Fibroblast of skin of left quadriceps (primary cell): ENCODE measurements at regions not wholly inside any gene's neighbourhood (a gene's known extent, or its start where the extent isn't known, plus 50 kb on each side); places are given as distances from the start of the nearest gene placed in this dataset.

Experiments
- DNase-seq, 2 experiments: peaks; one replicate each; pipeline ENCODE4 v3.0.0-alpha.2; 2013; ENCODE audit warnings: low read depth in 2 of 2

DNA sequence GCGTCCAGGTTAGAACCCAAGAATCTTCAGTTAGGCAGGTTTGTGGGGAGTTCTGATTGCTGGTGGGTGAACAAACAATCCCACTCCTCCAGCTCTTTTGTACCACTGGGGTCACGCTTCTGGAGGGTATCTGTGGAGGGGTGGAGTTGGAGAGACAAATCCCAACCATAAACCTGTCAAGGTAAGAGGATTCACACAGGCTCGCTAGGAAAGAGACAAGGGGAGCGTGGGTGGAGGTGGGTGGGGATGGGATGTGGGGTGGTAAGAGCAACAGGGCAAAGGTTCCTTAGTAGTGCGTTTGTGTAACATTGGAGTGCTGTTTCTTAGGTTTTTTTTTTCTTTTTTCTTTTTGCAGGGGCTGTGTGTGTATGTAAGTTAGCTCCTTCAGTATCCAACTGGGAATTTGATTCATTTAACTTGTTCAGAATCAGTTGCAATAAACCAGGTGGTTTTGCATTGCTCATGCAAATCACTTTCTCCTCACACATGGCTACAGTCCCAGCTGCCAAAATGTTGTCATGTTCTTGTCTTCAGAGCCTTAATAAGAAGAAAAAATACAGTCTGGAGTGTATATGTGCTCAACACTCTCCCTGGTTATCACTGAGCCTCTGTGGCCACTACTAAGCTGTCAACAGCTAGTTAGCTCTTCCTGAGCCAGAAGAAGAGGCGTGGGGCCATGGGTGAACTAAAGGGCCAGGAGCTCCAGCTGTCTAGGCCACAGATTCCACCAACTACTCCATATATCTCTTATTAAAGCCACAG, 164.0 kb upstream of the RAD23B start:
- no peak for DNase-seq

DNA sequence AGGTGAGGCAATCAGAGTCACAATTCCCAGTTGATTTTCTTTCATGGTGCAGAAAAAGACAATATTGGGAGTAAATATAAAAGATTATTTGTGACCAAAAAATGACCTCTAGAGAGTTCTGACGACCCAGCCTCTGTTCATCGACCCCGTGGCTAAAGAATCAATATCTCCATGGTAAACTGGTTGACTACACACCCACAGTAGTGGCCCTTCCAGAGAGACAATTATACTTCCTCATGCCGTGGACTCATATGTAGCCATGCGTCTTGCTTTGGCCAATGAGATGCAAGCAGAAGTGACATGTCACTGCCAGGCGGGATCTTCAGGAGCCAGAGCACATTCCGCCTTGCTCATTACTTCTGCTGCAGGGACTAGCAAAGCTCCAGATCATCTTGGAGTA, 163.3 kb upstream of the RAD23B start:
- no peak for DNase-seq

DNA sequence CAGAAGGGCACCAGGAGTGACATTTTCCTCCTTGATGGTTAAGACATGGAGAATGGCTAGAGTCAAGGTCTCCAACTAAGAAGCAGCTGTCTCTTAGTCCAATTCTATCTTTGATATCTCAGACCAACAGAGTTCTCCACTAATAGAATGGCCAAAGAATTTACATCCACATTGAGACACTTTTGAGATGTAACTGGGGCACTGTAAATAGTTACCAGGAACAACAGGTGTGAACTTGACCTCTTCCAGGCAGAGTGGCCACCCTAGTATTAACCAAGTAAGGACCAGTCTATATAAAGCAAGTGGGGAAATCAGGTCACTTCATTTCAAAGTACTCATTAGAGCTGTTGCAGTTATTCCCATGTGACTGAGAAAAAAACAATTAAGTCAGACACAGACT, 159.7 kb upstream of the RAD23B start:
- no peak for DNase-seq

DNA sequence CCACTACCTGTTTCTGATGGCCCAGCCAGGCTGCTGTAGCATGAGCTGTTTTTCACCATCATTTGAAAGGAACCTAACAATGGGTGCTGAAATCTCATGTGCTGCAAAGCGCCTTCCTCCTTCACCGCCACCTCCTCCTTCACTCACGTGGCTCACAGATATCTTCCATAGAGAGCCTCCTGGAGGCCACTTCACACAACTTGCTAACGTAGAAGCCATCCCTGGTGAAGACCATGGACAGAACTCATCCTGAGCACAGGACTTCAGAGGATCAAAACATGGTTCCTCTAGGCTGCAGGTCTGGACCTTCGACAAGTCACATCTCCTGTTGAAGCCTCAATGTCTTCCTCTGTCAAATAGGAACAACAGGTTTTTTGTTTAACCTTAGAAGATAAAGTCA, 155.5 kb upstream of the RAD23B start:
- no peak for DNase-seq

DNA sequence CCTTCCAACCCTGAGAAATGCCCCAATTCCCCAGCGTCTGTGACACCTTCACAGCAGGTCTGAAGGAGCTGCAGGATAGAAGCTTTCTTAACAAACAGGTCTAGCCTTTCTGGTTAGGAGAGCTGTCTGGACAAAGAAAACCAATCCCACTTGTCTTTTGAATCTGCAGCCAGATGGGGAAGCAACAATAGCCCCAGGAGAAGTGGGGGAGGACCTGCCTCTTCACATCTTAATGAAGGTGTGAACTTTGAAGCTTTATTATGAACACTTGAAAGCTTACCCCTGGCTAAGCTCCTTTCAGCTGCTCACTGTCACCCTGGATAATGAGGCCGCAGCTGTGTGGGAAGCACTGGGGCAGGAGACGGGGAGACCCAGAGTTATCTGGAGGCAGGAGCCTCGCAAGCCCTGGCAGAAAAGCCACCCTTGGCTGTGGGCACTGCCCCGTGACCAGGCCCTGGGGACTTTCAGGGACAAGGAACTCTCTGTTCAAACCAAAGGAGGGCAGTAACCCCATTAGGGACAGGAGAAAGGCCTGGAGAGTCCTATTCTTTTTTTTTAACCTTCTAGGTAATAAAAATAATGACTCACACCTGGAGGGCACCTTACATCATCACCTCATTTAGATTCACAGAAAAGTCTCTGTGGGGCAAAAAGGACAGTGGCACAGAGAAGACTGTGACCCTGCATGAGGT, 151.8 kb upstream of the RAD23B start:
- DNase-seq, result no peak

DNA sequence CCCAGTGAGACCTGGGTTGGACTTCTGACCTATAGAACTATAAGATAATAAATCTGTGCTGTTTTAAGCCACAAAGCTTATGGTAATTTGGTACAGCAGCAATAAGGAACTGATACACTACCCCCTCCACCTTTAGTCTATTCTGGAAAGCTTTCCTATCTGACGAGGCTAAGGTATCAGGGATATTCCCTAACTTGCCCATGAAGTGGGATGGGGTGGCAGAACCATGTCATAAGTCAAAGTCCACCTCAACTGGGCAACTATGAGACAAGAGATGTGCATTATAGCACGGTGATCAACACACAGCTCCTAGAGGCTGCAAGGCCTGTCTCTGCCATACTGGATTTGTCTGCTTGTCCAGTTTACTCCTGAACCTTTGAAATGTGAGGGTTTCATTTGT, 146.8 kb upstream of the RAD23B start:
- DNase-seq, result no peak

DNA sequence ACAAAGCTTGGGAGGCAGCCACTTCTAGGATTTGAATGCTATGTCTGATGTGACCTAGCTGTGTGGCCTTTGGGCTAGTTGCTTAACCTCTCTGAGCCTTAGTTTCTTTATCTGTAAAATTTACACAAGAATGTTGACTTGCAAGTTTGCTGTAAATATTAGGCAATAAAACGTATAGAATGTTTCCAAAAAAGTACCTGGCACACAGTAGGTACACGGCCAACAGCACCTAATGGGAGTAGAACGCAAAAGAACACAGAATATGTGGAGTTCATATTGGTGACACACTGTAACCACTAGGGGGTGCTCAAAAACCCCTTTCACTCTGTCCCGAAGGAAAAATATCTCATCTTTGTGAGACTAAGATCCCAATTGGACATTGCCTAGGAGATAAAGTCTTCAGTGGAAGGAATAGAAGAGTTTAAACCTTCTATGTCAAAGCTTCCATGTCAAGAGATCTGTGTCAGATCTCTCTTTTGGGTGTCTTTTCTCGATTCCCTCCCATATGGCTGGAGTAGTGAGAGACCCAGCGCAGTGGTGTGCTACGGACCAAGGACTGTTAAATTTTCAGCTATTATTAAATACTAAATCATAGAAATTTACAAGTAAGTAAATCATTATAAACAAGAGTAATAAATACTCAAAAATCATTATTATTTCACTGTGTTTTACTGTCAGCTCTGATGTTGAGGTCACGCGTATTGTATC, 145.4 kb upstream of the RAD23B start:
- DNase-seq, result no peak

DNA sequence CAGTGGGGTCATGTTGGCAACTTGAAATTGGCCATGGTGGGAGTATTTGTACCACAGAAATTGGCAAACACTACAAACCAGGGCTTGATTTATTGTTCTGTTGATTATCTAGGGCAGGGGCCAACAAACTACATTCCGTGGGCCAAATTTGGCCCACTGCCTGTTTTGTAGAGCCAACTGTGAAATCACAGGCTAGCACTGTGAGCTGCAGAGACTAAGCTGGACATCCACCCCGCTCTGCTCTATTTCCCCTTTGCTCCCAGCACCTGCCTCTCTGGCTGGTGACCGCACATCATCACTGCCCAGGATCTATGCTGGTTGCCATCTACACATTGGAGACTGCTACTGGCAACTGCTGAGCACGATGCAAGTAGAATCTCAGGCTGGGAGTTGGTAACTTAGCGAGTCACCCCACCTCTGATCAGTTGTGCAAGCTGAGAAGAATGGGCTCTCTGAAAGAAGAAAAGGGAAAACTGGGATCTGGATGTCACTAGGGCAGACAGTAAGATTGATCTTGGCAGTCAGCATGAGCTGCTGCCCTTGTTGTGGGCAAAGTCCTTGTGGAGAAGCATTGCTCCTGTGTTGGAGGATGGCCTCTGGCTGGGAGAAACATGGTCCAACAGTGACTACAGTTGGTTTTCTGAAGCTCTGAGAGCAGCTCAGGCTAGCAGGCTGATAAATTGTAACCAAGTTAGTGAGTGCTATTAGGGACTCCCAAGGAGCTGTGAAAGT, 144.7 kb upstream of the RAD23B start:
- DNase-seq, result no peak

DNA sequence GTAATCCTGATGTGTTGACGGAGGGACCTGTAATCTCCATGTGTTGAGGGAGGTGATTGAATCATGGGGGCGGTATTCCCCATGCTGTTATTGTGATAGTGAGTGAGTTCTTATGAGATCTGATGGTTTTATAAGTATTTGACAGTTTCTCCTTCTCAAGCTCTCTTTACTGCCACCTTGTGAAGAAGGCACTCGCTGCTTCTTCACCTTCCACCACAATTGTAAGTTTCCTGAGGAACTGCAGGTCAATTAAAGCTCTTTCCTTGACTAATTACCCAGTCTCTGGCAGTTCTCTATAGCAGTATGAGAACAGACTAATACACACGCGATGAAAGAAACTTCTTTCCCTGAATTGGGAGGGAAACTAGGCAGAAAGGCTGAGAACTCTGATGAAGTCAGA, 141.1 kb upstream of the RAD23B start:
- DNase-seq, result no peak

DNA sequence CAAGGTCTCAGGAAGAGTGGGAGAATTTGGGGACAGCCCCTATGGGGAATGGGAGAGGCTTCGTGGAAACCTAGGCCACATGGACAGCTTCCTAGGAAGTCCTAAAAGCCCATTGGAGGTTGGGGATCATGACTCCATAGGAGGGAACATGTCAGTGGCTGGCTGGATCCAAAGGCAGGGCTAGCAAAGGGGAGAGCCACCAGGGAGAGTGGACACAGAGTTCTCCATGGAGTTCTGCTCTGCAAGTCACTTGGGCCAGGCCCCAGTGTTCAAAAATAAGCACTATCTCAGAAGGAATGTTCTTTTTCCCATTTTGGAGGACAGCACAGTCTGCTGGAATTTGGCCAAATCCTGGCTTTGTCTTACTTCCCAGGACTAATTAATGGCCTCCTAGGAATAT, 140.6 kb upstream of the RAD23B start:
- DNase-seq, result no peak

DNA sequence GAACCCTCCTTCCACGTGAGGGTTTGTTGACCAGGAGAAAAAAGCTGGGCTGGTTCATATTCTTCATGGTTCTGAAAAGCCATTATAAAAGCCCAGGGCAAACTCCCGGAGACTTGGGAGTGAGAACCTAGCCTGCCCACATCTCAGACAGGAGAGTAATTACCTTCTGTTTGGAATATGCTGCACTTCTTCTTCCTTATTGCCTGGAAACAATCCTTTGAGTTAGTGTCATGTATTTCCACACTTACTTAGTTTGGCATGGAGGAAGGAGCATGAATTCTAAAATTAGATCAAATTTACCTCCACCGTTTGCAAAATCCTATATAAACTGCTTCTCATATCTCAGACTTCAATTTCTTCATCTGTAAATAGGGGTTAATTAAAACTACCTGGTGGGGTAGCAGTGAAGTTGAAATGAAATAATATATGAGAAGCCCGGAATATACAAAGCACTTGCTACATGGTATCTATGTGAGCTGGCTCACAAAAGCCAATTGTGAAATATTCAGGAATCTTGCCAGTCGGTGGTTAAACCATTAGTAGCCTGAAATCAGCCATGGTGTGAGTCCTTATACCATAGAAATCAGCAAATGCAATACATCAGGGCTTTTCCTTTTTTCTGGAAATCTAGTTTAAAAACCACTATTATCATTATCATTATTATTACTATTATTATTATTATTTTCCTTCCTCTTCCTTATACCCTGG, 140.0 kb upstream of the RAD23B start:
- no peak for DNase-seq

DNA sequence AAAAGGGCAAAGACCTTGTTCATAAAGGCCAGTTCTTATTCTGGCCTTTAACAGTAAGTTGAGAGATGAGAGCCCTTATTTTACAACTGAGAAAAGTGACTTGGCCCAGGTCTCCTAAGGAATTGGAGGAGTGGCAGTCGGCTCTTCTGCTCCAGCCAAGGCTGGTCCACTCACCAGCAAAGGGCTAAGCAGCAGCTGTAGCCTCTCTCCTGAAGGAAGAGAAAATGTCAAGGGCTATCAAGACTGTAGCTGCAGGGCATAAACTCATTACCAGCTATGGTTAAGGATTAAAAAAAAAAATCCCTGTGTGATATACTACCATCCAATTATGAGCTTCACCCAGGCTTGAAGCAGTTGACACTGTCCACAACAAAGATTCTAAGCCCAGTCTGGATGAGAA, 138.6 kb upstream of the RAD23B start:
- DNase-seq, result no peak

DNA sequence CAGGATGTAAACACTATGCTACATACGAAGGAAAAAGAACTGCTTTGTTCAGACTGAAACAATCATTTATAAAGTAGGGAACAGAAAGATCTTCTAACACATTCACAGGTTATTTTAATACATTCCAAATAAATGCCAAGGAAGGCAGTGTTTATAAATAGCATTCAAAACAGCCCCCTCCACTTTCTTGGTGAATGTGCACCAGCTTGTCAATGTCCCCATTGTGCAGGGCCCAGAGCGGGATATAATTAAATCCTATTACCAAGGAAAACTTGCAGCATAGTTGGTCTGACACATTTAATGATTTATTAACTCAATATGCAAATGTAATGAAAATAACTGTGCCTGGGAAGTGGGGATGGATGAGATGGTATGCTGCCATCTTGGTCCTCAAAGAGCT, 135.9 kb upstream of the RAD23B start:
- no peak for DNase-seq

DNA sequence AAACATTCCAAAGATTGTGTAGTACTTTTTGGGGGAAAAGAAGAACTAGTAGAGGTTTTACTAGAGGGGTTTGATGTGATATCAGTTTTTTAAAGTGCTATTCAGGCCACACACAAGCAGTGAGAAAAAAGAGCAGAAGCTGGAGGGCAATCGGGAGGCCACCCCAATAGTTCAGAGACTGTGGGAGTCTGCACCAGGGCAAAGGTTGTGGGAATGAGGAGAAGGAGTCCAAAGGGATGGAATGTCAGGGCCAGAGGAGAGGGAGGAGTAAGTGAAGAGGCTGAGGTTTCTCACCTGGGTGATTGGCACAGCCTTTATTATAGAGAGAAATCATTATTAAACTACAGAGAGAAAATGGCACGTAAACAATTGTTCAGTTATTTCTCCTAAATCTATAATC, 134.9 kb upstream of the RAD23B start:
- DNase-seq, result no peak

DNA sequence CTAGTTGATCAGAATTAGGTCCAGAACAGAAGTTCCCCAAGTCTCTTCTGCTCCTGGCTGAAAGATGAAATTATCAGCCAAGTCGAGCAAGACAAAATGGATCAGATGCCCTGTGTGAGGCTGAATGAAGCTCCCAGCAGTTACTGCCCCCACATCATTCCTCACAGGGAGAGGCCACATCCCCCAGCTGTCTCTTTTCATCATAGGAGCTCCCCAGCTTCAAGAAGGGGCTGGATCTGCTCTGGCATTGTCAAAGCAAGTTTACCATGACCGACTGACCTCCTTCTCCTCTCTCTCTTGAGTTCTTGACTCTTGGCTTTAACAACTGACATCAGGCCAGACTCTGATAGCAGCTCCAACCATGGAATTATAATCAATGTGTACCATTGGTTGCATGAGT, 133.3 kb upstream of the RAD23B start:
- no peak for DNase-seq

DNA sequence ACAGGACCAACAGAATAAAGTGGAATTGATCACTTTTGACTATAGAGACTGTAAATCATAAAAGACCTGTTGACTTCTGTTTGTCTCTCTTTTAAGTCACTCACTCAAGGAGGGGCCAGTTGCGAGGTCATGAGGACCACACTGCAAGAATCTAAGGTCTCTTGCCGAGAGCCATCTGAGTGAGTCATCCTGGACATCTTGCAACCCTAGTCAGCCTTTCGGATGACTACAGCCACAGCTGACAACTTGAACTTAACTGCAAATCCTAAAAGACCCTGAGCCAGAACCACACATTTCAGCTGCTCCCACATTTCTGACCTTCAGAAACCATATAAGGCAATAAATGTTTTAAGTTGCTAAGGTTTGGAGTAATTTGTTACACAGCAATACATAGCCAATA, 129.7 kb upstream of the RAD23B start:
- no peak for DNase-seq

DNA sequence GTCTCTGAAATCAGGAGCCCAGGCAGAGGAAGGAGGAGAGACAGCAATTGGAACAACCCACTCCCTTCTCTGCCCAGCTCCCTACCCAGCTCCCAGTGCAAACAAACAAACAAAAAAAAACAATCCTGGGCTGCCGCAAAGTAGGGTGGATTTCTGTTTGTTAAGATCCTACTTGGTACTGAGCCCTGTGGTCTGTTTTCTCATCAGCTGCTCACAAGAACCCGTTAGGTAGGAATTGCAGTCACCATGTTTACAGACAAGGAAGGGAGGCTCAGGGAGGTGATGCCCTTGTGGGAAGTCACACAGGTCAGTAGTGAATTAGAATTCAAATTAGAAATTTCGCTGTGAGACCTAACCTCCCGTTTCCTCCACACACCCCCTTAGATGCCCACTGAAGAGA, 128.8 kb upstream of the RAD23B start:
- no peak for DNase-seq

DNA sequence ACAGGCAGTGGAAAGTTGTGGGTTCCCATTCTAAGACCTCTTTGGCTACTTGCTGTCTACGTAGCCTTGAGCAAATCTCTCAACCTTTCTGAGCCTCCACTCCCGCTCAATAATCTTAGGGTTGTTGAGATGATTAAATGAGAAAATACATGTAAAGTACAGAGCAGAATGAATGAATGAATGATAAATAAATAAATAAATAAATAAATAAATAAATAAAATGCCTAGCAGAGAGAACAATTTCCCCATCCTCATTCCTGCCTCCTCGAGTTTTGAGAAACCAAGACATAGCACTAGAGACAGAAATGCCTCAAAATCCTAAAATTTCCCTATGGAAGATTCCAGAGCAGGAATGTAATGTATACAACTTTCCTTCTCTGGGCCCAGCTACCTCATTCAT, 128.3 kb upstream of the RAD23B start:
- no peak for DNase-seq

DNA sequence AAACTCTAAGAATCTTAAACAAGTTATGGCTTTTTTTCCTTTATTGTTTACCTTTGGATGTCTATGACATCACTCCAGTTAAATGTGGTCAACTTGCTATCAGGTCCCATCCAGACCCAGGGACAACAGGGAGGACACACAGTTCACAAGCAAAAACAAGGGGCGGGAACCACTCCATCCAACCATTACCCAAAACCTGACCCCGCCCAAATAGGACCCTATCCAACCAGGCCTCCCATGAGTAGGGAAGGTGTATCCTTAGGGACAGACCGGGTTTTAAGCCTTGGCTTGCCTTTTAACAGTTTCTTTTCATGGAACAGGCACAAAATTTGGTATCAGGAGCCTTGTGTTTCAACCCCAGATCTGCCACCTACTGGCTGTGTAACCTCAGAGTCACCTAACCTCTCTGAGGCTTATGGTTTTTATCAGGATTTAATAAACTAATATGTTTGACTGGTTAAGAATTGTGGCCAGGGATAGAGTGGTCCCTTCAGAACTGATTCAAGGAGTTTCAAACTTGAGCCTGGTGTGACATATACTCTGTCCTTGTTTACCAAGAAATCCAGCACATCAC, 127.7 kb upstream of the RAD23B start:
- DNase-seq, result no peak

DNA sequence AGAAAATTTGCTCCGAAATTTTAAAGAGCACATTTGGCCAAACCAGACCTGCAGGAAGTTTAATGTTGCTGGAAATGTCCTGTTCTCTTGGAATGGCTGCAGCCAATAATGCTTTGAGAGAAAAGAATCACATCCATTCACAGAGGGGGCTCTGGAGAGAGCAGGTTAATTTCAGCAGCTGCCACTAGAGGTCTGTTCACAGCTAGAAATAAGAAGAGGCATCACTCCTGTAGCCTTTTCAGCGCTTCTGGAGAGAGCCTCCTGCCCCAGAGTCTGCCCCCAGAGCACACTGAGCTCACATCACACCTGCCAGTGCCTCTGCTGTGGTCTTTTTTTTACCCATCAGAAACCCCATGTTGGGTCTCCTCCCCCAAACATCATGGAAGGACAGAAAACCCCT, 124.8 kb upstream of the RAD23B start:
- DNase-seq, result peak in 1 of 2 experiments; percentile 18

DNA sequence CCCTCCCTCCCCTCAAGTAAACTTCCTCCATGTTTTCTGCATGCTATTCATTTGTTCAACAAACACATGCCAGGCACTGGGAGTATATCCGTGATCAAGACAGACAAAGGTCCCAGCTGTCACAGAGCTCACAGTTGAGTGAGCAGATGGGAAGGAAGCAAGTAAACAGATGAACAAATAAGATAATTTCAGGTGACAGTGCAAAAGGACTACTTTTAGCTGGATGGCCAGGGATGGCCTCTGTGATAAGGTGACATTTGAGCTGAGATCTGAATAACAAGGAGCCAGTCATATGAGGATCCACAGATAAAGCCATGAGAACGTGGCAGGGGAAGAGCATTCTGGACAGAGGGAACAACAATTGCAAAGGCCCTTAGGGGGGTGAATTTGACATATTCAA, 121.7 kb upstream of the RAD23B start:
- no peak for DNase-seq
